ENCODE measurements at regions not wholly inside any gene's neighbourhood (a gene's known extent, or its start where the extent isn't known, plus 50 kb on each side); places are given as distances from the start of the nearest gene placed in this dataset.

DNA sequence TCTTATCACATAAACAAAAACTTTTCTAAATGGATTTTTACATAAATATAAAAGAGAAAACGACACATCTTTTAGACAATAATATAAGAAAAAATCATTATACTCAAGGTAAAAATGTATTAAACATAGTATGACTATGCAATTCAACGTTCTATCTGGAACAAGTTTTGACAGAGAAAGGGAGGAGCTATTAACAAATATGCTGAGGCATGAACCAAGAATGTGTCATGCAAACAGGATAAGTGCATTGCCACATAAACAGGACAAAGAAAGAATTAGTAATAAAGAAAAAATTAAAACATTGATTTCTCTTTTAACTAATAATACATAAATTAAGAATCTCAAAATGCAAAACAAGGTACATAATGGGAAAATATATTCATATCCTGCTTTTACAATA is 1353.4 kb upstream of the GJE1 start:
- H3K27ac Mint-ChIP-seq, result no peak overlapping the region
- no peaks in the 10 kb centered on the region for H3K36me3 Mint-ChIP-seq
- H3K4me1 Mint-ChIP-seq (ENCODE audit: low read depth), result no peaks in the 10 kb centered on the region
- H3K9me3 Mint-ChIP-seq (ENCODE audit: low read depth), result no peaks in the 10 kb centered on the region
- no peaks in the 10 kb centered on the region for H3K27me3 Mint-ChIP-seq
- no peak overlapping the region for H3K4me3 Mint-ChIP-seq

DNA sequence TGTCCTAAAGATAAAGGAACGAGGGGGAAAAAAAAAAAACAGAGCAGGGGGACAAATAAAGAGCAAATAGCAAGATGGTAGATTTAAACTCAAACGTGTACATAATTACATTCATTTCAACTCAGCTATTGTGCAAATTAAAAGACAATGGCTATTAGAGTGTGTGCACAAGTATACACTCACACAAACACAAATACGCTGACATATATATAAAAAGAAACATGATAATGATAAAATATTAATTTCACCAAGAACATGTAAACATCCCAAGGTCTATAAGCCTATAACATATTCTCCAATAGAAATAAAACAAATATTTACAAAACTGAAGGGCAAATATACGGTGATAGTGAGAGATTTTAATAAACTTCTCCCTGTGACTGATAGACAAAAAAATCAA is 1354.9 kb upstream of the GJE1 start:
- H3K36me3 Mint-ChIP-seq, result no peaks in the 10 kb centered on the region
- no peaks in the 10 kb centered on the region for H3K27me3 Mint-ChIP-seq
- no peak overlapping the region for H3K27ac Mint-ChIP-seq
- H3K9me3 Mint-ChIP-seq (ENCODE audit: low read depth), result no peaks in the 10 kb centered on the region
- no peak overlapping the region for H3K4me3 Mint-ChIP-seq
- no peaks in the 10 kb centered on the region for H3K4me1 Mint-ChIP-seq (ENCODE audit: low read depth)

DNA sequence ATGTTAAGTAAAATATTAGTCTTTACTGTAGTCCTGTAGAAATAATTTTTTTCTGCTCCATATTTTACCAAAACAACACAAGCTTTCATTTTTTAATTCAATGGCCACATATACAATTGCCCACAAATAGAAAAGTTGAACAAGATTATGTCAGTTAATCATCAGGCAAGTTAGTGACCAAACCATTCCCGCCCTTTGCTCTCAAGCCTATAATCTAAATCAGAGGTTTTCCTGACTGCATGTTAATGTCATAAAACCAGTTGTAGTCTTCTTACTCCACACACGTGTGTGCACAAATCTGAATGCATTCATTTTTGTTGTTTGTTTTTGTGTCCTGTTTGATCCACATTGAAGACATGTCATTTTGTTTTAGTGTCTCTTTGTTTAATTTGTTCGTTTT is 1357.7 kb upstream of the GJE1 start:
- no peaks in the 10 kb centered on the region for H3K36me3 Mint-ChIP-seq

DNA sequence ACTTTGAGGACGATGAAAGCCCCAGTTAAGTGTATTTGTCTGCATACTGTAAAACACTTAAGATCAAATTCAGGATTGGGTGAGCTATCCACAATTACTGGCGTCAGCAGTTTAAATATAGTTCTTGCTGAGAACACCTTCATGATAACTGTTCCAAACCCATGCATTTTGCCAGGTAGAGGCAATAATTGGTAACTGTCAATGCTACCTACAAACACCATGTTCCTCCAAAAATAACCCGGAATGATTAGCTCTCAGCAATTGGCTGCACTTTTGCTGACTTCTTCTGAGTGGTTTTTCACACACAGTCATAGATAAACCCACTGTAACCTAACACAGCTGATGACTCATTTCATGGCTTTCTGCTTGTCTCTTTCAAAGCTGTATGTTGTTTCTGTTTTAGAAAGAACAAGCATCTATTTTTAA is 1358.6 kb upstream of the GJE1 start:
- H3K4me1 Mint-ChIP-seq (ENCODE audit: low read depth), result no peaks in the 10 kb centered on the region
- no peaks in the 10 kb centered on the region for H3K27me3 Mint-ChIP-seq
- H3K36me3 Mint-ChIP-seq, result no peaks in the 10 kb centered on the region
- no peak overlapping the region for H3K4me3 Mint-ChIP-seq
- no peaks in the 10 kb centered on the region for H3K9me3 Mint-ChIP-seq (ENCODE audit: low read depth)
- H3K27ac Mint-ChIP-seq, result no peak overlapping the region

More for the DNA sequence above, 1357.7 kb upstream of the GJE1 start:
- Mint-ChIP-seq H3K9me3 (ENCODE audit: low read depth) (no peaks in the 10 kb centered on the region), H3K4me3 (no peak overlapping the region), H3K27ac (no peak overlapping the region), H3K4me1 (ENCODE audit: low read depth) (no peaks in the 10 kb centered on the region), H3K27me3 (no peaks in the 10 kb centered on the region)

DNA sequence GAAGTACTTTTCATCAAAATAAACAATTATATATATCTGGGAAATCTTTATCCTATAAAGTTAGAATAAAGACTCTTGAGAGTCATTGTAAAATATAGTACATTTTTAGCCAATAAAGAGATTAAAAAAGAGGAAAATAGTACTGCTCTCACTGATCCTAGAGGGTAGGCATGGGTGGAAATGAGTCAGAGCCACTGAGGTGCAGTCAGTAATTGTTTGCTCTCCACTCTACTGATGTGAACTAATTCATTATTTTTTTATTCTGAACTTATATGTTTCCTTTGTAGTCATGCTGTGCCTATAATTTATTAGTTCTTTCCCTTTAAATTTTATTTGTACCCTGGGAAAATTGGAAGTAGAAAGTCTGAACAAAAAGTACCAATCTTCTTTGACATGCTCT is 1359.4 kb upstream of the GJE1 start:
- no peaks in the 10 kb centered on the region for H3K4me1 Mint-ChIP-seq (ENCODE audit: low read depth)
- H3K4me3 Mint-ChIP-seq, result no peak overlapping the region
- no peaks in the 10 kb centered on the region for H3K27me3 Mint-ChIP-seq
- H3K27ac Mint-ChIP-seq, result no peak overlapping the region
- H3K36me3 Mint-ChIP-seq, result no peaks in the 10 kb centered on the region
- H3K9me3 Mint-ChIP-seq (ENCODE audit: low read depth), result peaks cover 2% of the 10 kb centered on the region

DNA sequence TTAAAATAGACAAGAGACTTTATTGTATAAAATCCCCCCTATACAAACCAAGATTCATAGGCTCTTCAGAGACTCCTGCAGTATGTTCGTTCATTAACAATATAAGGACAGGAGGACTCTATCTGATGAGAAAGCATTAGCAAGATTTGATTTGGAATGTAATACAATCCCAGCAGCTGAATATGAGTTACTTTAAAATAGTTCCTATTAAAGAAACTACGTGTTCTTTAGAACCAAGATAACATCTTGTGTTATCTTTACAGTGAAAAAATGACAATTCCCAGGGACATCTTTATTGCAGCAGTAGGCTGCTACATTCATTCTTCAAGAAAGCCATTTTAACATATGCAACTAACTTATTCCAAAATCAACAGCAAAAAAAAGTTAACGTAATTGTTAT is 1360.1 kb upstream of the GJE1 start:
- Mint-ChIP-seq H3K36me3 (no peaks in the 10 kb centered on the region), H3K4me1 (ENCODE audit: low read depth) (no peaks in the 10 kb centered on the region), H3K4me3 (no peak overlapping the region), H3K27ac (no peak overlapping the region), H3K27me3 (peaks cover under 1% of the 10 kb centered on the region), H3K9me3 (ENCODE audit: low read depth) (peaks cover 5% of the 10 kb centered on the region)

DNA sequence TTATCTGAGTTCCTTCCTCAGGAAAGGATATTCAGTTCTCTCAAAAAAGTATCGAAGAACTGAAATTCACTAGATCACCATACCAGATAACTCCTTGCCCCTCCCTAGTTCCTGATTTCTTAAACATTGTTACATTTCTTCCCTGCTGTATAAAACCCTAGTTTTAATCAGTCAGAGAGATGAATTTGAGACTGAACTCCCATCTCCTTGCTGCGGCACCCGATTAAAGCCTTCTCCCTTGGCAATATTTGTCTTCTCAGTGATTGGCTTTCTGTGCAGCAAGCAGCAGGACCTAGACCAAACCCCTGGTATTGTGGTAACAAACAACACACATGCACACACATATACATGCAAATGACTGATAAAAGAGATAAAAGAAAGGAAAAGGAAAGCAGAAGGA is 1364.6 kb upstream of the GJE1 start:
- Mint-ChIP-seq H3K9me3 (ENCODE audit: low read depth) (peaks cover 5% of the 10 kb centered on the region), H3K27ac (no peak overlapping the region), H3K4me1 (ENCODE audit: low read depth) (no peaks in the 10 kb centered on the region), H3K27me3 (peaks cover 4% of the 10 kb centered on the region), H3K36me3 (no peaks in the 10 kb centered on the region), H3K4me3 (no peak overlapping the region)

DNA sequence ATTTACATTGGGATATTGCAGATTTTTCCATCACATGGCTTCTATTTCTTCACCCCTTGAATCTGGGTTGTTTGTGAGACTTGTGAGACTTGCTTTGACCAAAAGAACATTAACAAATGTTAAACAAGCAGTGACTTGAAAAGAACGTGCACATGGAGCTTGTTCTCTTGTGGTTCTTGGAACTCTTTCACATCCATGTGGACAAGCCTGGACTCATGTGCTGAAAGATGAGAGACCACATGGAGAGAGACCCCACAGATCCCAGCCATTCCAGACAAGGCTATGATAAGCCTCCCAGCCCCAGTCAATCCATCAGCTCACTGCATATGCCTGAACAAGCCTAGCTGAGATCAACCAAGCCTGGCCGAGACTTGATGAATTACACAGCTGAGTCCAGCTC is 1365.7 kb upstream of the GJE1 start:
- no peak overlapping the region for H3K27ac Mint-ChIP-seq
- peaks cover 5% of the 10 kb centered on the region for H3K9me3 Mint-ChIP-seq (ENCODE audit: low read depth)
- peaks cover 4% of the 10 kb centered on the region for H3K27me3 Mint-ChIP-seq
- H3K4me3 Mint-ChIP-seq, result no peak overlapping the region
- no peaks in the 10 kb centered on the region for H3K4me1 Mint-ChIP-seq (ENCODE audit: low read depth)
- no peaks in the 10 kb centered on the region for H3K36me3 Mint-ChIP-seq

DNA sequence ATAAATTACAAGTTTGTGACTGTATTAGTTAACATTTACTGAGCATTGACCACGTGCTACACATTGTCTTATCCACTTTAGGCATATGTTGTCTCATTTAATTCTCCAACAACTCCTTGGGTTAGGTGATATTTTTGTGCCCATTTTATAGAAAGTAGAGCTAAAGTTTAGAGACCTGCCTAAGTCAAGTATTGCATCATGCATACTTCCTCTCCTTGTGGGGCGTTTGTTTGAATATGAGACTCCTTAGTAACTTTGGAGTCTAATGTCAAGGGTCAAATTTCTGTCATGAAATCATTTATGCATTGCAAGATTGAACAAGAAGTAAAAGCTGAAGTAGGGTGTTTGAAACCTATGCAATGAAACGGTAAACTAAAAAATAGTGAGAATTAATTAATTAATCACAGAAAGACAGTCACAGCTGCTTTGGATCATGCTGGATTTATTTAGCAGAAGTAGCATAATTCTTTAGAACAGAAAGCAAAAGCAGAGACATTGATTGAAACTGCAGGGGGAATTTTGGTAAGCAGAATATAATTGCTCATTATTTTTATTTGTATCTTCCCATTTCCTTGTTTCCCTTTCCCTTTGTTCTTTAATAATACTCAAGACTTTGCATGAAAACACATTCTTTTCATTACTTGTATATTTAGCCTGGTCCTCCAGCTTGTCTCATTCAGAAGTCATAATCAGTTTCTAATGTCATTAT is 1374.4 kb upstream of the GJE1 start:
- Mint-ChIP-seq H3K27me3 (no peaks in the 10 kb centered on the region), H3K9me3 (ENCODE audit: low read depth) (no peaks in the 10 kb centered on the region), H3K4me1 (ENCODE audit: low read depth) (no peaks in the 10 kb centered on the region), H3K4me3 (no peak overlapping the region), H3K27ac (no peak overlapping the region), H3K36me3 (no peaks in the 10 kb centered on the region)

DNA sequence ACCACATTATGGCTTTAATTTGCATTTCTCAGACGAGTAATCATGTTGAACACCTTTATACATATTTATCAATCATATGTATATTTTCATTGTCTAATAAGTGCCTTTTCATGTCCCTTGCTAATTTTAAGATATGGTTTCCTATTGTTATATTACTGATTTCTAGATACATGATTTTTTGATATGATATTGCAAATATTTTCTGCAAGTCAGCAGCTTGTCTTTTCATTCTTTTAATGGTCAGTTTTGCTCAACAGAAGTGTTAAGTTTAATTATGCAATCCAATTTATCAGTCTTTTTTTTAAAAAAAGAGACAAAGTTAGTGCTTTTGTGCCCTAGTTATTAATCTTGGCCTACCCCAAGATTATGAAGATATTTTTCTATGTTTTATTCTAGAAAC is 1377.8 kb upstream of the CITED2 start:
- Mint-ChIP-seq H3K4me3 (no peak overlapping the region), H3K27me3 (no peaks in the 10 kb centered on the region), H3K36me3 (no peaks in the 10 kb centered on the region), H3K9me3 (ENCODE audit: low read depth) (peaks cover 16% of the 10 kb centered on the region), H3K27ac (no peak overlapping the region), H3K4me1 (ENCODE audit: low read depth) (no peaks in the 10 kb centered on the region)

DNA sequence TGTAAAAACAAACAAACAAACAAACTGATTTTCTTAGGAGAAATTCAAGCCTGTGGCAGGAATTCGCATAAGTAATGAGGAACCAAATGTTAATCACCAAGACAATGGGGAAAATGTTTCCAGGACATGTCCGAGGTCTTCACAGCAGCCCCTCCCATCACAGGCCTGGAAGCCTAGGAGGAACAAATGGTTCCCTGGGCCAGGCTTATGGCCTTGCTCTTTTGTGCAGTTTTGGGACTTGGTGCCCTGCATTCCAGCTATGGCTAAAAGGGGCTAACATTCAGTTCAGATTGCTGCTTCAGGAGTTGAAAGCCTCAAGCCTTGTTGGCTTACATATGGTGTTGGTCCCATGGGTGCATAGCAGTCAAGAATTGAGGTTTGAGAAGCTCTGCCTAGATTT is 1372.7 kb upstream of the CITED2 start:
- H3K9me3 Mint-ChIP-seq (ENCODE audit: low read depth), result peaks cover 16% of the 10 kb centered on the region
- no peaks in the 10 kb centered on the region for H3K27me3 Mint-ChIP-seq
- H3K27ac Mint-ChIP-seq, result no peak overlapping the region
- H3K36me3 Mint-ChIP-seq, result no peaks in the 10 kb centered on the region
- H3K4me3 Mint-ChIP-seq, result no peak overlapping the region
- no peaks in the 10 kb centered on the region for H3K4me1 Mint-ChIP-seq (ENCODE audit: low read depth)

DNA sequence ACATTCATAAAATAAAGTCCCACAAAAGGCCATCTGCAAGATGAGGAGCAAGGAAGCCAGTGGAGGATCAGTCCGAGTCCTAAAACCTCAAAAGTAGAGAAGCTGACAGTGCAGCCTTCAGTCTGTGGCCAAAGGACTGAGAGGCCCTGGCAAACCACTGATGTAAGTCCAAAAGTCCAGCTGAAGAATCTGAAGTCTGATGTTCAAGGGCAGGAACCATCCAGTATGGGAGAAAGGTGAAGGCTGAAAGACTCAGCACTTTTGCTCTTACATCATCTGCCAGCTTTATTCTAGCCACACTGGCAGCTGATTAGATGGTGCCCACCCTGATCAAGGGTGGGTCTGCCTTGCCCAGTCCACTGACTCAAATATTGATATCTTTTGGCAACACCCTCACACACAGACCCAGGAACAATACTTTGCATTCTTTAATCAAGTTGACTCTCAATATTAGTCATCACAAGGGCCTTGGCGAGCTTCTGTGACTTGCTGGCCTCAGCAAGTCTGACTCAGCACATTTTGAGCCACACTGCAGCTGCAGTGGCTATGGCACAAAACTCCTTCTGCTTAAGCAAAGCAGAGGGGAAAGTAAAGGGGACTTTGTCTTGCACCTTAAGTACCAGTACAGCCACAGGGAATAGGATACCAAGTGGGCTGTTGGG is 1370.3 kb upstream of the CITED2 start:
- no peak overlapping the region for H3K27ac Mint-ChIP-seq
- H3K9me3 Mint-ChIP-seq (ENCODE audit: low read depth), result peaks cover 12% of the 10 kb centered on the region
- no peak overlapping the region for H3K4me3 Mint-ChIP-seq
- H3K36me3 Mint-ChIP-seq, result no peaks in the 10 kb centered on the region
- no peaks in the 10 kb centered on the region for H3K4me1 Mint-ChIP-seq (ENCODE audit: low read depth)
- no peaks in the 10 kb centered on the region for H3K27me3 Mint-ChIP-seq

DNA sequence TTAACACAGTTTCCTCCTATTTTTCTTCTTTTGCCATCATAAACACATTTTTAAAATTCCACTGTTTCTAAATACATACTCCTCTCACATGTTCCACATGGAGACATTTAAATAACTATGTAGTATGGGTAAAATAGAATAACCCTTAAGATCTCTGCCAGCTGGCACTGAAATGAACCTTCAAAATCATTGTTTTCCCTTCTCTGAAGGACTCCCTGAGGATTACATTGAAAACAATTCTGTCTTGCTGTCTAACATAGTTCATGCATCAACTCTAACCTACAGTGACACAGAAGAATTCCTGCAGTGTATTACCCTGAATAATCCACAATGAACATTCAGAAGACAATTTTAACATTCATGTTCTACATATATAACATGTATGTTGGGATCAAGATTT is 1361.8 kb upstream of the CITED2 start:
- Mint-ChIP-seq H3K4me3 (no peak overlapping the region), H3K27me3 (no peaks in the 10 kb centered on the region), H3K36me3 (no peaks in the 10 kb centered on the region), H3K9me3 (ENCODE audit: low read depth) (no peaks in the 10 kb centered on the region), H3K4me1 (ENCODE audit: low read depth) (no peaks in the 10 kb centered on the region), H3K27ac (no peak overlapping the region)

DNA sequence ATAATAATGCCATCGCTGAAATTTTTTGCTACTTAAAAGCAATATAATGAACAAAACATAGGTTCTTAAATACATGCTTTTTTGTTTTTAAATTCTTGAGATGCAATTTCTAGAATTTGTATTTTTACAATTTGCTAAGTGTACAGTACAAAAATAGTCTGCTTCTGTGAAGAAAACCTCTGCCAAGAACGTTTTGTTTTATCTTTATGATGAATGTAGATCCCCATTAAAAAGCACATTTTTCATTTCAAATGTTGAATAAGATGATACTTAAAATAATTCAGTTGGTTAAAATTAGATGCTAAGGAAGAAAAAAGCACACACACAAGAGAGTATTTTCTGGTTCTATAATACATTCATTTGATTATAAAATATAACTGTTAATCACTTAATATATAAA is 1358.5 kb upstream of the CITED2 start:
- Mint-ChIP-seq H3K36me3 (no peaks in the 10 kb centered on the region), H3K4me3 (no peak overlapping the region), H3K9me3 (ENCODE audit: low read depth) (no peaks in the 10 kb centered on the region), H3K27ac (no peak overlapping the region), H3K4me1 (ENCODE audit: low read depth) (no peaks in the 10 kb centered on the region), H3K27me3 (no peaks in the 10 kb centered on the region)

DNA sequence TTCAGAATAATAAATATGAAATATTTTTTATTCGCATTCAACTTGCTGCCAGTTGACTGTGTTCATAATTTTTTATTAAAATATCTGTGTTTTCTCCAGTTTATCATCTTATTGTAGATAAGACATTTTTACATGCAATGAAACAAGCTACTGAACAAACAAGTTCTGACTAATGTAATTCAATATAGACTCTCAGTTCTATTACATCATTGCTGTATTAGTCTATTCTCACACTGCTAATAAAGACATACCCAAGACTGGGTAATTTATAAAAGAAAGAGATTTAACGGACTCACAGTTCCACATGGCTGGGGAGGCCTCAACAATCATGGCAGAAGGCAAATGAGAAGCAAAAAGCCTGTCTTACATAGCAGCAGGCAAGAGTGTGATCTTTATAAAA is 1357.7 kb upstream of the CITED2 start:
- H3K27ac Mint-ChIP-seq, result no peak overlapping the region
- H3K27me3 Mint-ChIP-seq, result no peaks in the 10 kb centered on the region
- no peaks in the 10 kb centered on the region for H3K4me1 Mint-ChIP-seq (ENCODE audit: low read depth)
- no peaks in the 10 kb centered on the region for H3K36me3 Mint-ChIP-seq
- no peak overlapping the region for H3K4me3 Mint-ChIP-seq
- no peaks in the 10 kb centered on the region for H3K9me3 Mint-ChIP-seq (ENCODE audit: low read depth)

DNA sequence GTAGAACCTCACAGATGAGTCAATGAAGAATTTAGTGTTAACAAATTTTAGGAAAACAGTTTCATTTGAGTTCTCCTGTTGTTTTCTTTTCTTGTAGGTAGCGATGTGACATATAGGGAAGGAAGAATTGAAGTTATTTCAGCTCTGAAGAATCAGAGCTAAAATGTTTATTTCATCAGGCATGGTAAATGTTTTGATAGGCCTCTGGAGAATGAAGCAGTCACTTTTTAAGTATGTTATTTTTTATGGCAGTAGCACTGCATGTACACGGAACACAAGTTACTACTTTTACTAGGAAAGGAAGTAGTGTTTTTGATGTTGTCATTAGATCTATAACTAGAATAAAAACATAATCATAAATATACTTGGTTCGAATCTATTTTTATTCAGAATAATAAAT is 1357.3 kb upstream of the CITED2 start:
- no peaks in the 10 kb centered on the region for H3K9me3 Mint-ChIP-seq (ENCODE audit: low read depth)
- H3K36me3 Mint-ChIP-seq, result no peaks in the 10 kb centered on the region
- no peak overlapping the region for H3K27ac Mint-ChIP-seq
- no peaks in the 10 kb centered on the region for H3K4me1 Mint-ChIP-seq (ENCODE audit: low read depth)
- no peaks in the 10 kb centered on the region for H3K27me3 Mint-ChIP-seq
- H3K4me3 Mint-ChIP-seq, result no peak overlapping the region
